ENCODE measurements at regions not wholly inside any gene's neighbourhood (a gene's known extent, or its start where the extent isn't known, plus 50 kb on each side); places are given as distances from the start of the nearest gene placed in this dataset.
"Not testable (repeated sequence)": the region's sequence is repeated elsewhere in the genome, so short reads cannot be mapped to it uniquely, and the experiment has no call there.

DNA sequence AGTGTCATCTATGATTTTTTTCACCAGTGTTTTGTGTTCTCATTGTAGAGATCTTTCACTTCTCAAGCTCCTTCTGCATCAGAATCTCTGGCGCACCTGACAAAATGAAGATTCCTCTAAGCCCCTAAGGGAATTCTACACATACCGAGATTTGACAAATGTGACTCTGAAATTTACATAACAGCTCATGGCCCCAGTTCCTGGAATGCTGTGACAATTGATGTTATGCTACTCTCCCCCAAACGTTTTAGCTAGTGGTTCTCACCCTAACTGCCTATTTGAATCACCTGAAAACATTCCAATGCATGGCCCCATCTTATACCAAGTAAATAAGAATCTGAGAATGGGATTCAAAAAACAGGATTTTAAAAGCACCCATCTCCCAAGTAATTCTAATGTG is 162.1 kb upstream of the FKBP1C start:
- ChIA-PET POLR2A (no interaction called here), CTCF (no interaction called here)
- DNase-seq = no peak
- no peak overlapping the region for H3K27ac Mint-ChIP-seq
- H3K9me3 Mint-ChIP-seq = peaks cover 2% of the 10 kb centered on the region
- no peak for ATAC-seq (ENCODE audit: low read depth)
- TF ChIP-seq, protein P1, sequence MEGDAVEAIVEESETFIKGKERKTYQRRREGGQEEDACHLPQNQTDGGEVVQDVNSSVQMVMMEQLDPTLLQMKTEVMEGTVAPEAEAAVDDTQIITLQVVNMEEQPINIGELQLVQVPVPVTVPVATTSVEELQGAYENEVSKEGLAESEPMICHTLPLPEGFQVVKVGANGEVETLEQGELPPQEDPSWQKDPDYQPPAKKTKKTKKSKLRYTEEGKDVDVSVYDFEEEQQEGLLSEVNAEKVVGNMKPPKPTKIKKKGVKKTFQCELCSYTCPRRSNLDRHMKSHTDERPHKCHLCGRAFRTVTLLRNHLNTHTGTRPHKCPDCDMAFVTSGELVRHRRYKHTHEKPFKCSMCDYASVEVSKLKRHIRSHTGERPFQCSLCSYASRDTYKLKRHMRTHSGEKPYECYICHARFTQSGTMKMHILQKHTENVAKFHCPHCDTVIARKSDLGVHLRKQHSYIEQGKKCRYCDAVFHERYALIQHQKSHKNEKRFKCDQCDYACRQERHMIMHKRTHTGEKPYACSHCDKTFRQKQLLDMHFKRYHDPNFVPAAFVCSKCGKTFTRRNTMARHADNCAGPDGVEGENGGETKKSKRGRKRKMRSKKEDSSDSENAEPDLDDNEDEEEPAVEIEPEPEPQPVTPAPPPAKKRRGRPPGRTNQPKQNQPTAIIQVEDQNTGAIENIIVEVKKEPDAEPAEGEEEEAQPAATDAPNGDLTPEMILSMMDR (IDR thresholded peaks at IDR 0.05) = no peak
- H3K4me1 Mint-ChIP-seq = no peaks in the 10 kb centered on the region
- no peaks in the 10 kb centered on the region for H3K36me3 Mint-ChIP-seq (ENCODE audit: low read depth)
- no peak overlapping the region for H3K4me3 Mint-ChIP-seq
- intact Hi-C loops (cut with micrococcal nuclease) = no loop called here
- H3K27me3 Mint-ChIP-seq = no peaks in the 10 kb centered on the region

DNA sequence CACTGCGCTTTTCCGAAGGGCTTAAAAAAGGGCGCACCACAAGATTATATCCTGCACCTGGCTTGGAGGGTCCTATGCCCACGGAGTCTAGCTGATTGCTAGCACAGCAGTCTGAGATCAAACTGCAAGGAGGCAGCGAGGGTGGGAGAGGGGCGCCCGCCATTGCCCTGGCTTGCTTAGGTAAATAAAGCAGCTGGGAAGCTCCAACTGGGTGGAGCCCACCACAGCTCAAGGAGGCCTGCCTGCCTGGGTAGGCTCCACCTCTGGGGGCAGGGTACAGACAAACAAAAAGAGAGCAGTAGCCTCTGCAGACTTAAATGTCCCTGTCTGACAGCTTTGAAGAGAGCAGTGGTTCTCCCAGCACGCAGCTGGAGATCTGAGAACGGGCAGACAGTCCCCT is 158.1 kb upstream of the FKBP1C start:
- DNase-seq; H3K9me3 Mint-ChIP-seq; POLR2A ChIA-PET; H3K27ac Mint-ChIP-seq; ATAC-seq (ENCODE audit: low read depth); CTCF ChIA-PET; H3K36me3 Mint-ChIP-seq (ENCODE audit: low read depth); H3K4me3 Mint-ChIP-seq; H3K4me1 Mint-ChIP-seq; intact Hi-C loops (cut with micrococcal nuclease); H3K27me3 Mint-ChIP-seq: not testable (repeated sequence)

DNA sequence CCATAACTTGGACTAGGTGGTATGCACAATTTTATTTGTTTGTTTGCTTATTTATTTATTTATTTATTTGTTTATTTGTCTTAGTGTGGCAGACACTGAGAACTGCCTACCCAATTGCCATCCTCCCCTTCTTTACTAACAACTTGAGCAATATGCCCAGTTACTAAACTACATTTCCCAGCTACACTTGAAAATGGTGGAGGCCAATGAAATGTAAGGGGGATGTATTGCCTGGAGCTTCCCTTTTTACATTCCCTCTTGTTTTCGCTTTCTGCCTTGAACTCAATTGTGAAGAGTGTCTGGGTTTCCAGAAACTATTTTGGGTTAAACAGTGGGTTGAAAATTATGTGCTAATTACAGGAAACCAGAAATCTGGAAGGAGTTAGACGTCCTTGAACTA is 152.7 kb upstream of the FKBP1C start:
- ChIA-PET CTCF (no interaction called here), POLR2A (no interaction called here)
- no peak overlapping the region for H3K4me3 Mint-ChIP-seq
- peaks cover 3% of the 10 kb centered on the region for H3K9me3 Mint-ChIP-seq
- DNase-seq = no peak
- no peaks in the 10 kb centered on the region for H3K36me3 Mint-ChIP-seq (ENCODE audit: low read depth)
- no peaks in the 10 kb centered on the region for H3K4me1 Mint-ChIP-seq
- ATAC-seq (ENCODE audit: low read depth) = no peak
- TF ChIP-seq, protein P1 (IDR thresholded peaks at IDR 0.05) = no peak
- intact Hi-C loops (cut with micrococcal nuclease) = no loop called here
- no peaks in the 10 kb centered on the region for H3K27me3 Mint-ChIP-seq
- H3K27ac Mint-ChIP-seq = no peak overlapping the region

DNA sequence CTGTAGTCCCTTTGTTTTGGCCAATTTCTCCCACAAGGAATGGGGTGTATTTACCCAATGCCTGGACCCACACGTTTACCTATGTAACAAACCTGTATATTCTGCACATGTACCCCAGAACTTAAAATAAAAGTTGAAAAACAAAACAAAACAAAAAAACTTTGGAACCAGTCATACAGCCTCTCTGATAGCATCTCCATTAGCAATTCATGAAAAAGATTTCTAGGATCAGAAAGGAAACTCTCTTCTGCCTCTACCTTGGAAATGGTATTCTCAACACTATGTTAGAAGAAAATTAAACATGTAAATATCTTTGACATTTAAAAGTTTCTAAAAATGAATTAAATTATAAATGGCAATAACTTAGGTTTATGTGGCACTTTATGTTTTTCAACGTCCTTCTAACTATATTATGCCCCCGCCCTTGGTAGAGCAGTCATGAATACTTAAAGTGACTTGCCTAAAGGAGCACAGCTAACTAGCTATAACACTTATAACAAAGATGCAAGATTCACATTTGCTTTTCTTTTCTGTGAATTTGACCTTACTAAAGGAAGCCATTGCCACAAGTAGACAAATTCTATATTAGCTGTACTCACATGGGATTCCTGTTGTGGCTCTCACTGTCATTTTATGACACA is 147.5 kb upstream of the FKBP1C start:
- peaks cover 6% of the 10 kb centered on the region for H3K9me3 Mint-ChIP-seq
- no peak for DNase-seq
- no peak overlapping the region for H3K27ac Mint-ChIP-seq
- H3K36me3 Mint-ChIP-seq (ENCODE audit: low read depth) = no peaks in the 10 kb centered on the region
- ChIA-PET CTCF (no interaction called here), POLR2A (no interaction called here)
- TF ChIP-seq, protein P1 (IDR thresholded peaks at IDR 0.05) = no peak
- no peaks in the 10 kb centered on the region for H3K4me1 Mint-ChIP-seq
- no peaks in the 10 kb centered on the region for H3K27me3 Mint-ChIP-seq
- intact Hi-C loops (cut with micrococcal nuclease) = no loop called here
- ATAC-seq (ENCODE audit: low read depth) = no peak
- H3K4me3 Mint-ChIP-seq = no peak overlapping the region

DNA sequence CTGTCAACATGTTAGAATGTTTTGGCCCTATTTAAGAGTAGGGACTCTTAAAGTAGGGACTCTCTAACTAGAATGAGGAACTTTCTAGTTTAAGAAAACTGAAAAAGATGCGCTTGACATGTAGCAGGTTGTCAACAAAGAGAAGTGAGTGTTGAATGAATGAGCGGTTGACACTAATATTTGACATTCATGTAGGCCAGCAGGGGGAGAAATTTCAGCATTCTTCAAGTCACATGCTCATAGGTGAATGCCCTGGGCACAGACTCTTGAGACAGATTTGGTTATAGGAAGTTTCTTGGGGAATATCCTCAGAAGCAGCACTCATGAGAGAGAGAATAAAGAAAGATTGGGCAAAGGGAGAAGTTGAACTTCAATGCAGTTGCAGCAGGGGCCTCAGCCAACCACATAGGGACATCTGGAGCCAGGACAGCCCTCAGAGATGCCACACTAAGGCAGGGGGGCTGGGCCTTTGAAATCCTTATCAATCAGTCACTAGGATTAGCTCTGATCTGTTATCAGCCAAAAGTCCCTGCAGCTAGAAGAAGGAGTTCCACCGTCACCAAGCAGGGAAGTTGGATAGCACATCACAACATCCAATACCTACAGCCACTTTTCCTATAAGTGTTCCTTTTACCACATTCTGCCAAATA is 145.1 kb upstream of the FKBP1C start:
- Mint-ChIP-seq H3K27ac (no peak overlapping the region), H3K9me3 (peaks cover 6% of the 10 kb centered on the region), H3K4me3 (no peak overlapping the region), H3K4me1 (no peaks in the 10 kb centered on the region), H3K27me3 (no peaks in the 10 kb centered on the region), H3K36me3 (ENCODE audit: low read depth) (no peaks in the 10 kb centered on the region)
- ATAC-seq (ENCODE audit: low read depth) (no peak), DNase-seq (no peak)
- intact Hi-C loops (cut with micrococcal nuclease) = no loop called here
- TF ChIP-seq, protein P1 (IDR thresholded peaks at IDR 0.05) = no peak
- ChIA-PET CTCF (no interaction called here), POLR2A (no interaction called here)

DNA sequence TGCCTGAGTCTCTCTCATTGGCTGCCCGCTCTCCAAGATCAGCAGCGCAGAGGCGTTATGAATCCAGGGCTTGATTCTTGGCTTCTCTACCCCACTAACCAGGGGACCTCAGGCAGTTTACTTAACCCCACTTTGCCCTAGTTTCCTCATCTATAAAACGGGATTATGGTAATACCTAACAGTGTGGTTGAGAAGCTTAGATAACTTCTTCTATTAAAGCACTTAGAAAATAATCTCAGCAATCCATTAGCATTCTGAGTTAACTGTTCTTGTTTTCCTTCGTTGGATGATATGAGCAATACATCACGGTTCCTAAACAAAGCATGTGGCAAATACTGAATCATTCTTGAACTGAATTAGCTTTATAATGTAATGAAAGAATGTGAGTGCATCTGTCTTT is 116.3 kb upstream of the FKBP1C start:
- Mint-ChIP-seq H3K9me3 (no peaks in the 10 kb centered on the region), H3K27me3 (no peaks in the 10 kb centered on the region), H3K27ac (no peak overlapping the region), H3K36me3 (ENCODE audit: low read depth) (no peaks in the 10 kb centered on the region), H3K4me3 (no peak overlapping the region), H3K4me1 (no peaks in the 10 kb centered on the region)
- intact Hi-C loops (cut with micrococcal nuclease) = no loop called here
- ATAC-seq (ENCODE audit: low read depth) (no peak), DNase-seq (no peak)
- ChIA-PET POLR2A (no interaction called here), CTCF (no interaction called here)
- TF ChIP-seq, protein P1 (IDR thresholded peaks at IDR 0.05) = no peak
